HG02798 (cell line): ENCODE measurements at regions not wholly inside any gene's neighbourhood (a gene's known extent, or its start where the extent isn't known, plus 50 kb on each side); places are given as distances from the start of the nearest gene placed in this dataset.
A peak's percentile ranks its signal among the peaks of the same experiment; 100 is the strongest.

Experiments
- ATAC-seq: cut with Tn5 transposase; IDR thresholded peaks from one replicate; pipeline ENCODE4 v1.9.1; 2021; ENCODE audit warnings: mild to moderate bottlenecking; ENCODE audit not compliant: unreplicated experiment, poor library complexity

- ATAC-seq, result no peak
These were observed 273.6 kb downstream of the LRFN2 start for GRCh38 chr6:40313582-40313981.

GRCh38 chr6:40312213-40313015 is 274.8 kb downstream of the LRFN2 start:
- no peak for ATAC-seq

- ATAC-seq, result peak; percentile 39
These were observed 278.4 kb downstream of the LRFN2 start for GRCh38 chr6:40308533-40309306.

GRCh38 chr6:40307712-40308111 is 279.5 kb downstream of the LRFN2 start:
- ATAC-seq, result no peak

- ATAC-seq, result no peak
These were observed 284.2 kb downstream of the LRFN2 start for GRCh38 chr6:40302856-40303454.

GRCh38 chr6:40299681-40300080 is 287.5 kb downstream of the LRFN2 start:
- ATAC-seq, result no peak

GRCh38 chr6:40298207-40298606 is 289.0 kb downstream of the LRFN2 start:
- ATAC-seq, result no peak

- no peak for ATAC-seq
These were observed 291.8 kb downstream of the LRFN2 start for GRCh38 chr6:40295251-40295950.

- no peak for ATAC-seq
These were observed 293.5 kb downstream of the LRFN2 start for GRCh38 chr6:40293460-40294185.

GRCh38 chr6:40293060-40293459 is 294.1 kb downstream of the LRFN2 start:
- ATAC-seq, result no peak

GRCh38 chr6:40290816-40291215 is 296.3 kb downstream of the LRFN2 start:
- ATAC-seq, result no peak

GRCh38 chr6:40288919-40289318 is 298.2 kb downstream of the LRFN2 start:
- no peak for ATAC-seq

GRCh38 chr6:40287296-40287850 is 299.8 kb downstream of the LRFN2 start:
- ATAC-seq, result no peak

GRCh38 chr6:40286721-40287120 is 300.4 kb downstream of the LRFN2 start:
- ATAC-seq, result no peak

- no peak for ATAC-seq
These were observed 301.2 kb downstream of the LRFN2 start for GRCh38 chr6:40285996-40286395.

- no peak for ATAC-seq
These were observed 301.6 kb downstream of the LRFN2 start for GRCh38 chr6:40285535-40285934.

GRCh38 chr6:40282986-40283385 is 304.2 kb downstream of the LRFN2 start:
- no peak for ATAC-seq

GRCh38 chr6:40281402-40281801 is 305.8 kb downstream of the LRFN2 start:
- ATAC-seq, result no peak

GRCh38 chr6:40280231-40280630 is 306.9 kb downstream of the LRFN2 start:
- no peak for ATAC-seq

GRCh38 chr6:40276141-40276540 is 311.0 kb downstream of the LRFN2 start:
- no peak for ATAC-seq
